ENCODE measurements at regions not wholly inside any gene's neighbourhood (a gene's known extent, or its start where the extent isn't known, plus 50 kb on each side); places are given as distances from the start of the nearest gene placed in this dataset.

DNA sequence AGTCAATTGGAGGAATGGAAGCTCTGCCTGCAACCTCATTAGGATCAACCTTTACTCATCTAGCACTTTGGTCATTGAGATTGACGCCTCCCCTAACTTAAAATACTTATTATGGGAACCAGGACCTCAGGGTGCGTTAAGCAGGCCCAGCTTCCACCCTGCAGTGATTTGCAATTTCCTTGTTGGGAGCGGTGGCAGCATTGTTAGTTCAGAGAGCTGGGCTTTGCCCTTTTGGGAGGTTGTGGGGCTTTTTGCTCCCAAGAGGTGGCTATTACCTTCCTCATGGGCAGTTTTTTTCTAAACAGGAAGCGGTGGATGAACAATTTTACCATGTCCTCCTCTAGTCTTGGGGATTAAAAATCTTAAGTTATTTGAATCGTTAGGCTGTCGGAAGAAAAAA, 60.9 kb downstream of the TMEM215 start:
- no peak for TF ChIP-seq EZH2 (IDR thresholded peaks at IDR 0.05; ENCODE audit: low read length, missing control alignments)
- TF ChIP-seq, protein P1, sequence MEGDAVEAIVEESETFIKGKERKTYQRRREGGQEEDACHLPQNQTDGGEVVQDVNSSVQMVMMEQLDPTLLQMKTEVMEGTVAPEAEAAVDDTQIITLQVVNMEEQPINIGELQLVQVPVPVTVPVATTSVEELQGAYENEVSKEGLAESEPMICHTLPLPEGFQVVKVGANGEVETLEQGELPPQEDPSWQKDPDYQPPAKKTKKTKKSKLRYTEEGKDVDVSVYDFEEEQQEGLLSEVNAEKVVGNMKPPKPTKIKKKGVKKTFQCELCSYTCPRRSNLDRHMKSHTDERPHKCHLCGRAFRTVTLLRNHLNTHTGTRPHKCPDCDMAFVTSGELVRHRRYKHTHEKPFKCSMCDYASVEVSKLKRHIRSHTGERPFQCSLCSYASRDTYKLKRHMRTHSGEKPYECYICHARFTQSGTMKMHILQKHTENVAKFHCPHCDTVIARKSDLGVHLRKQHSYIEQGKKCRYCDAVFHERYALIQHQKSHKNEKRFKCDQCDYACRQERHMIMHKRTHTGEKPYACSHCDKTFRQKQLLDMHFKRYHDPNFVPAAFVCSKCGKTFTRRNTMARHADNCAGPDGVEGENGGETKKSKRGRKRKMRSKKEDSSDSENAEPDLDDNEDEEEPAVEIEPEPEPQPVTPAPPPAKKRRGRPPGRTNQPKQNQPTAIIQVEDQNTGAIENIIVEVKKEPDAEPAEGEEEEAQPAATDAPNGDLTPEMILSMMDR (conservative IDR thresholded peaks at IDR 0.05 in 1 of 2, IDR thresholded peaks at IDR 0.05 in 1 of 2; ENCODE audit: low read depth in 1 of 2, low read length in 2 of 2), result no peak

Data from fibroblast of lung (primary cell).